Sigmoid colon (tissue), 4 donors: ENCODE measurements at regions not wholly inside any gene's neighbourhood (a gene's known extent, or its start where the extent isn't known, plus 50 kb on each side); places are given as distances from the start of the nearest gene placed in this dataset.

Source experiments
- CTCF ChIP-seq, 4 experiments: fragments of 450-650 bp in 3 of 4; fragments of 200-600 bp in 1 of 4; IDR thresholded peaks; one replicate each; pipeline ENCODE4 v1.5.1; 2016 to 2019; ENCODE audit warnings: antibody characterized with exemption in 4 of 4, mild to moderate bottlenecking in 3 of 4, moderate library complexity in 2 of 4
- EP300 ChIP-seq, 4 donors: sonication (generic); formaldehyde crosslinking; IDR thresholded peaks; one replicate each; pipeline ENCODE4 v1.6.1; 2017; ENCODE audit warnings: antibody characterized with exemption in 4 of 4
- POLR2A ChIP-seq, 2 donors: fragments of 450-650 bp; IDR thresholded peaks; one replicate each; pipeline ENCODE4 v1.6.1; 2016; ENCODE audit warnings: antibody characterized with exemption in 2 of 2, mild to moderate bottlenecking in 2 of 2, moderate library complexity in 2 of 2
- POLR2AphosphoS5 ChIP-seq, 4 donors: sonication (generic); formaldehyde crosslinking; IDR thresholded peaks; one replicate each; pipeline ENCODE4 v1.6.1; 2017; ENCODE audit warnings: antibody characterized with exemption in 4 of 4

GRCh38 chr3:193981504-193981903, 154.4 kb upstream of the HES1 start:
- TF ChIP-seq CTCF (IDR thresholded peaks at IDR 0.05) (no peak), EP300 (IDR thresholded peaks at IDR 0.05) (no peak), POLR2A (IDR thresholded peaks at IDR 0.05) (no peak), POLR2AphosphoS5 (IDR thresholded peaks at IDR 0.05) (no peak)
